ENCODE measurements at regions not wholly inside any gene's neighbourhood (a gene's known extent, or its start where the extent isn't known, plus 50 kb on each side); places are given as distances from the start of the nearest gene placed in this dataset.

GRCh38 chr2:66301022-66301766 is 133.7 kb upstream of the MEIS1 start:
- Histone ChIP-seq H3K14ac (ENCODE audit: insufficient read length) (no peak overlapping the region), H3K9ac (replicated peaks in 1 of 4; ENCODE audit: extremely low read depth in 1 of 4, low read depth in 3 of 4, low read length in 3 of 4) (no peak overlapping the region), H3K23ac (ENCODE audit: insufficient read length) (no peak overlapping the region), H2BK120ac (replicated peaks; ENCODE audit: low read depth, low read length) (no peak overlapping the region), H3K18ac (ENCODE audit: extremely low read depth, low read length) (no peak overlapping the region), H3K79me1 (ENCODE audit: low read depth, low read length) (no peaks in the 10 kb centered on the region), H4K91ac (replicated peaks; ENCODE audit: insufficient read length, low read length) (no peak overlapping the region), H3K4me2 (ENCODE audit: insufficient read depth in 1 of 2, low read depth in 2 of 2, low read length in 2 of 2) (no peak overlapping the region), H3K79me2 (ENCODE audit: control insufficient read depth in 1 of 2, insufficient read depth in 2 of 2, low read length in 2 of 2) (no peaks in the 10 kb centered on the region), H2AFZ (ENCODE audit: low read length) (no peak overlapping the region), H3K27me3 (replicated peaks in 1 of 4; ENCODE audit: control insufficient read depth in 3 of 4, extremely low read depth in 1 of 4, insufficient read depth in 3 of 4, low read length in 3 of 4) (no peaks in the 10 kb centered on the region), H2BK12ac (ENCODE audit: low read depth, low read length) (no peak overlapping the region), H3K4ac (replicated peaks; ENCODE audit: insufficient read length, low read depth, low read length) (no peak overlapping the region), H2AK5ac (ENCODE audit: low read depth, low read length) (no peak overlapping the region), H4K5ac (ENCODE audit: insufficient read length, low read depth, low read length) (no peak overlapping the region), H3K36me3 (ENCODE audit: control insufficient read depth in 2 of 4, insufficient read depth in 4 of 4, low read length in 3 of 4) (no peaks in the 10 kb centered on the region), H2BK20ac (ENCODE audit: low read length) (no peak overlapping the region), H4K8ac (ENCODE audit: extremely low read depth, insufficient read depth, low read length) (no peak overlapping the region), H2BK5ac (ENCODE audit: low read depth, low read length) (no peak overlapping the region), H3K23me2 (ENCODE audit: low read depth, low read length) (no peaks in the 10 kb centered on the region), H2BK15ac (ENCODE audit: low read length) (no peak overlapping the region), H4K20me1 (replicated peaks in 1 of 2; ENCODE audit: control insufficient read depth in 1 of 2, insufficient read depth in 2 of 2, low read length in 2 of 2) (no peaks in the 10 kb centered on the region), H3K4me1 (replicated peaks in 1 of 4; ENCODE audit: control insufficient read depth in 3 of 4, insufficient read depth in 4 of 4, low read length in 3 of 4) (no peaks in the 10 kb centered on the region), H3K56ac (replicated peaks; ENCODE audit: insufficient read length, low read depth, low read length) (no peak overlapping the region), H3K4me3 (ENCODE audit: extremely low read depth in 1 of 4, insufficient read depth in 2 of 4, low read depth in 3 of 4, low read length in 4 of 4) (no peak overlapping the region), H3K27ac (ENCODE audit: low read depth, low read length) (no peak overlapping the region), H3K9me3 (ENCODE audit: insufficient read depth in 2 of 2, low read depth in 1 of 2, low read length in 1 of 2) (no peaks in the 10 kb centered on the region)
- 86% methylated on average over 20 of the region's 20 CpGs; no CpG with 5 or more reads in 1 of the 2 experiments for WGBS, 2 experiments (ENCODE audit: extremely low coverage in 1 of 2, insufficient coverage in 1 of 2, insufficient read length in 1 of 2, insufficient replicate concordance in 2 of 2, low coverage in 1 of 2, low lambda C conversion rate in 2 of 2, missing lambda C conversion rate in 1 of 2)
- DNase-seq (ENCODE audit: low read depth in 1 of 2, low spot score in 2 of 2) (no peak), FAIRE-seq (no peak)
- POLR2A ChIA-PET (ENCODE audit: partially characterized antibody) = interaction anchor here (0.6 kb wide), 2 partner anchors 64 to 574 kb away, joined by 3 read pairs; no protein-coding TSS in a partner anchor
- CTCF ChIA-PET (ENCODE audit: partially characterized antibody) = interaction anchor here (0.6 kb wide), 2 partner anchors 31 to 86 kb away, joined by 3 read pairs; no protein-coding TSS in a partner anchor
- TF ChIP-seq KDM4A (IDR thresholded peaks at IDR 0.05; ENCODE audit: low read depth, low read length, severe bottlenecking) (no peak), EZH2 (IDR thresholded peaks at IDR 0.05; ENCODE audit: low read depth, low read length, severe bottlenecking) (no peak), JUN (IDR thresholded peaks at IDR 0.05; ENCODE audit: low read depth, low read length) (no peak), USF2 (IDR thresholded peaks at IDR 0.05; ENCODE audit: low read length) (no peak), TAF1 (IDR thresholded peaks at IDR 0.05; ENCODE audit: low read depth, low read length) (no peak), PHF8 (conservative IDR thresholded peaks at IDR 0.05; ENCODE audit: low read depth, low read length) (no peak), CBX8 (IDR thresholded peaks at IDR 0.05; ENCODE audit: borderline replicate concordance, low read depth, low read length) (no peak), SP4 (IDR thresholded peaks at IDR 0.05; ENCODE audit: low read length) (no peak), POLR2AphosphoS5 (IDR thresholded peaks at IDR 0.05; ENCODE audit: low read depth, low read length) (no peak), ATF2 (IDR thresholded peaks at IDR 0.05; ENCODE audit: low read length) (no peak)
